Thymus (tissue), 11 donors: ENCODE measurements at regions not wholly inside any gene's neighbourhood (a gene's known extent, or its start where the extent isn't known, plus 50 kb on each side); places are given as distances from the start of the nearest gene placed in this dataset.

Experiments used
- DNase-seq, 9 donors: peaks; one replicate each; pipeline ENCODE4 v3.0.0-alpha.2; 2013; ENCODE audit warnings: low spot score in 9 of 9, low read depth in 6 of 9, missing footprints in 1 of 9
- H3K27ac ChIP-seq, 2 donors: one replicate each; pipeline ENCODE4 v1.5.1; 2013; ENCODE audit warnings: control low read depth in 1 of 2, low read depth in 1 of 2, low read length in 1 of 2, mild to moderate bottlenecking in 1 of 2, moderate library complexity in 1 of 2
- H3K27me3 ChIP-seq, 2 donors: one replicate each; pipeline ENCODE4 v1.5.1; 2013; ENCODE audit warnings: low read length in 1 of 2; ENCODE audit not compliant: control insufficient read depth in 2 of 2, insufficient read depth in 1 of 2
- H3K36me3 ChIP-seq, 2 donors: one replicate each; pipeline ENCODE4 v1.5.1; 2013; ENCODE audit warnings: low read length in 1 of 2, mild to moderate bottlenecking in 1 of 2, moderate library complexity in 1 of 2; ENCODE audit not compliant: control insufficient read depth in 2 of 2, insufficient read depth in 2 of 2
- H3K4me1 ChIP-seq, 2 donors: one replicate each; pipeline ENCODE4 v1.5.1; 2013; ENCODE audit warnings: low read length in 2 of 2; ENCODE audit not compliant: control insufficient read depth in 2 of 2, insufficient read depth in 2 of 2
- H3K4me3 ChIP-seq, 2 donors: one replicate each; pipeline ENCODE4 v1.5.1; 2013; ENCODE audit warnings: low read length in 2 of 2, control low read depth in 1 of 2, mild to moderate bottlenecking in 1 of 2
- H3K9me3 ChIP-seq, 2 donors: one replicate each; pipeline ENCODE4 v1.5.1; 2013; ENCODE audit warnings: low read length in 1 of 2, mild to moderate bottlenecking in 1 of 2; ENCODE audit not compliant: control insufficient read depth in 2 of 2, insufficient read depth in 1 of 2
- WGBS: extraction: QIAGEN DNeasy Blood & Tissue Kit; methylation state at CpG from one replicate; pipeline ENCODE4 v1.1.7; 2013; 5-methylcytosine and 5-hydroxymethylcytosine counted together
- donor health status: healthy.

DNA sequence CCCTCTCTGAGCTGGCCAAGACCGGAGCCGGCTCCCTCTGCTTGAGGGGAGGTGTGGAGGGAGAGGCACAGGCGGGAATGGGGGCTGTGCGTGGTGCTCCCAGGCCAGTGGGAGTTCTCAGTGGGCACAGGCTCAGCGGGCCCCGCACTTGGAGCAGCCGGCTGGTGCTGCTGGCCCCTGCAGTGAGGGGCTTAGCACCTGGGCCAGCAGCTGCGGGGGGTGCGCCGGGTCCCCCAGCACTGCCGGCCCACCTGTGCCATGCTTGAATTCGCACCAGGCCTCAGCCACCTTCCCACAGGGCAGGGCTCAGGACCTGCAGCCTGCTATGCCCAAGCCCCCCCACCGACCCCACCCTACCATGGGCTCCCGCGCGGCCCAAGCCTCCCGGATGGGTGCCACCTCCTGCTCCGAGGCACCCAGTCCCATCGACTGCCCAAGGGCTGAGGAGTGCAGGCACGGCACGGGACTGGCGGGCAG is 602.5 kb downstream of the KCTD8 start:
- 95% methylated on average over 22 of the region's 22 CpGs for WGBS
- no peak overlapping the region for H3K4me3 ChIP-seq
- no peak for DNase-seq
- no peaks in the 10 kb centered on the region for H3K36me3 ChIP-seq
- H3K27ac ChIP-seq = no peak overlapping the region
- H3K27me3 ChIP-seq = no peaks in the 10 kb centered on the region
- H3K4me1 ChIP-seq = no peaks in the 10 kb centered on the region
- peaks cover 0 to 7% of the 10 kb centered on the region in 2 donors for H3K9me3 ChIP-seq

DNA sequence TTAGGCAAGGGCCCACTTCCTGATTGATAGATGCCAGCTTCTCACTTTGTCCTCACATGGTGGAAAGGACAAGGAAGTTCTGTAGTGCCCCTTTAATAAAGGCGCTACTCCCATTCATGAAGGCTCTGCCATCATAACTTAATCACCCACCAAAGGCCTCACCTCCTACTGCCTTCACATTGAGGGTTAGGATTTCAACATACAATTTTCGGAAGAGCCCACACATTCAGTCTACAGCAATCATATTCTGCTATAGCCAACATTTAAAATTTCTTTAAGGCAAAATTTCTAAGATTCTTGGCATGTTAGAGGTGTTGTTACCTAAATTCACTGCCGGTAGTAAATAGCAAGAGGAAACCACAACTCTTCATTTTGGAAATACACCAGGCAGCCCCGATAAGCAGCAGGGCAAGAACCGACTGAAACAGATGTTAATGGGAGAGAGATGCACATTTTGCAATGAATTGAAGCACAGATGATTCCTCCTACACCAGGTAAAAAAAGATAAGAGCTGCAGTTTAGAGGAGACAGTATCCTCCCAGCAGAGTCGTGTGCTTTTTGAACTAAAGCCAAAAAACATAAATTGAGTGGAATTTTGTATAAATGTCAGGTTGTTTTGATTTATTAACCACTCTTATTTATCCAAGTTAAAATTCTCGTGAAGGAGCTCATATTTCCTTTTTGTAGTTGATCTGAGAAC is 594.9 kb downstream of the KCTD8 start:
- no peaks in the 10 kb centered on the region for H3K27me3 ChIP-seq
- H3K27ac ChIP-seq = no peak overlapping the region
- no peaks in the 10 kb centered on the region for H3K9me3 ChIP-seq
- H3K36me3 ChIP-seq = no peaks in the 10 kb centered on the region
- 67% methylated on average over 7 of the region's 7 CpGs for WGBS
- no peaks in the 10 kb centered on the region for H3K4me1 ChIP-seq
- H3K4me3 ChIP-seq = no peak overlapping the region
- DNase-seq = no peak

DNA sequence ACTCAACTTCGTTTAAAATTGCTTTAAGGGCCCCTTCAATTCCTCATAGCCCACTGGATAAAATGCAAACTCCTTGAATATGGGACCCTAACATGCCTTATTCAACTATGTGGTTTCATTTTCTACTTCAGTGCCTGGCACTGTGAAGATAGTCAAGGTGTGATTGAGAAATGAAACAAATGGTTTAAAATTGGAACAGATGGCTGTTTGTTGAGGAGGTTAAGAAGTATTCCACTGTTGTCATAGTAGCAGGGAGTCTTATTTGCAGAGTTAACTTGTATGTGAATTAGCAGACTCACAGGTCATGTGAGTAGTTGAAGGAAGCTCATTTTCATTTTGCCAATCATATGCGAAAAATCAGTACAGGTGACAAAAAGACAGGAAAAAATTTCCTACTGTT is 593.3 kb downstream of the KCTD8 start:
- no peak for DNase-seq
- Histone ChIP-seq H3K4me1 (no peaks in the 10 kb centered on the region), H3K36me3 (no peaks in the 10 kb centered on the region), H3K27ac (no peak overlapping the region), H3K9me3 (no peaks in the 10 kb centered on the region), H3K27me3 (no peaks in the 10 kb centered on the region), H3K4me3 (no peak overlapping the region)
- WGBS = 83% methylated on average over 2 of the region's 2 CpGs

DNA sequence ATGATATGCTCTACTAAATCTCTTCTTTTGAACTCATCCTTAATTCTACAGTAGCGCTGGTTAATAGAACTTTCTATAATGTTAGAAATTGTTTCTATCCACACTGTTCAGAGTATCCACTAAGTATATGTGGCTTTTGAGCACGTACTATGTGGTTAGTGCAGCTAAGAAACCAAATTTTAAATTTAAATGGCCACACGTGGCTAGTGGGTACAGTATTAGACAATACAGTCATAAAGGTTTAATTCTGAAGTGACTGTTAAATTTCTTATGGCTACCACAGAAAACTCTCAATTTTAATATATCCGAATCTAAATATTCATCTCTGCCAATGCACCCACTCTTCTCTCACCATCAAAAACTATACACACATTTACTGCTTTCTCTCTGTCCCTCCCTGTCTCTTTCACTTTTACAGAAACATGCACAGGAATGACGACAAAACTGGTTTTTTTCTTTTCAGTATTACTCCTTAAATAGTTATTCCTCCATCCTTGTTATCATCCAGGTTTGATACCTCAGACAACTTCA is 583.9 kb downstream of the KCTD8 start:
- H3K27ac ChIP-seq = no peak overlapping the region
- 89% methylated on average over 5 of the region's 5 CpGs for WGBS
- no peak for DNase-seq
- H3K9me3 ChIP-seq = no peaks in the 10 kb centered on the region
- H3K27me3 ChIP-seq = no peaks in the 10 kb centered on the region
- H3K4me1 ChIP-seq = no peaks in the 10 kb centered on the region
- H3K4me3 ChIP-seq = no peak overlapping the region
- H3K36me3 ChIP-seq = no peaks in the 10 kb centered on the region

DNA sequence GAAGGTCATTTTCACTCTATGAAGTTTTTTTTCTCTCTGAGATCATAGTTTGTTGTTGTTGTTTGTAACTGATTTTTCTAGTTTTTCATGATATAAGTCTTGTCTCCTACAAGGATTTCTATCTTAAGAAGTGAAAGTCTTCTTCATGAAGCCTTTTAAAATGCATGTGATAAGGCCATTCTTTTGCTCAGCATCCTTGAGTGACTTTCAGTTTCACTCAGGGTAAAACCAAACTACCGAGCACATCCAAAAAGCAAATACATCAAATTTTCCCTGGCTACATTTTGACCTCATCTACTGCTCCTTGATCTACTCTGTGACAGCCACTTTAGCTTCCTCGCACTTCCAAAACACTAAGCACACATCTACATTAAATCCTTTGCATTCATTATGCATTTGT is 580.7 kb downstream of the KCTD8 start:
- 91% methylated on average over 2 of the region's 2 CpGs for WGBS
- H3K4me1 ChIP-seq = no peaks in the 10 kb centered on the region
- no peak for DNase-seq
- no peak overlapping the region for H3K27ac ChIP-seq
- no peaks in the 10 kb centered on the region for H3K27me3 ChIP-seq
- no peak overlapping the region for H3K4me3 ChIP-seq
- H3K36me3 ChIP-seq = no peaks in the 10 kb centered on the region
- no peaks in the 10 kb centered on the region for H3K9me3 ChIP-seq

DNA sequence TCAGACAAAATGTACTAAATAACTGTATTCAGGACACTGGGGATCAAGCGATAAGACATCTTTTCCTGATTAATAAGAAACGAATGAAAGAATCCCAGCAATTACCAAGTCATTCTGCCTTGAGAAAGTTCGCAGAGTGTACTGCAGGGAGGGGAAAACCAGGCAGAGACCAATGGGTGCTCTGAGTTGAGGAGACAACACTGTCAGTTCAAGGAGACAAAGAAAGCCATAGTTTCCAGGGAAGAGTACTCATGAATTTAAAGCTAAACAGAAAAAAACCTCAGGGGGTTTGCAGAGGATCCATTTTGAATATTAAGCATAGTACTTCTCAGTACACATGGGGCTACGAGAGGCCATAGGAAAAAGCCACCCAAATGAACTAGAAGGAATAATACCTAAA is 573.0 kb downstream of the KCTD8 start:
- no peak for DNase-seq
- no peak overlapping the region for H3K4me3 ChIP-seq
- H3K27me3 ChIP-seq = no peaks in the 10 kb centered on the region
- H3K4me1 ChIP-seq = no peaks in the 10 kb centered on the region
- no peaks in the 10 kb centered on the region for H3K36me3 ChIP-seq
- 88% methylated on average over 4 of the region's 4 CpGs for WGBS
- no peak overlapping the region for H3K27ac ChIP-seq
- H3K9me3 ChIP-seq = no peaks in the 10 kb centered on the region

DNA sequence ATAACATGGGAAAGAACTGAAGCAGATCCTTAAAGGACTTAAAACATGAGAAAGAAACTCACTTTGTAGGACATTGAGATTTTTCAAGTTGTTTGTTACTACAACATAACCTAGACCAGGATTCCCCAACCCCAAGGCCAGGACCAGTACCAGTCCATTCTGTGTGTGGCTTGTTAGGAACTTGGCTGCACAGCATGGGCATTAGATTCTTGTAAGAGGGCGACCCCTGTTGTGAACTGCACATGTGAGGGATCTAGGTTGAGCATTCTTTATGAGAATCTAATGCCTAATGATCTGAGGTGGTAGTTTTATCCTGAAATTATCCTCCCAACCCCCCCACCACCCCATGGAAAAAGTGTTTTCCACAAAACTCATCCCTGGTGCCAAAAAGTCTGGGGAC is 566.1 kb downstream of the KCTD8 start:
- 90% methylated on average over 1 of the region's 1 CpG for WGBS
- Histone ChIP-seq H3K4me3 (no peak overlapping the region), H3K27me3 (no peaks in the 10 kb centered on the region), H3K27ac (no peak overlapping the region), H3K9me3 (no peaks in the 10 kb centered on the region), H3K4me1 (no peaks in the 10 kb centered on the region), H3K36me3 (no peaks in the 10 kb centered on the region)
- DNase-seq = no peak

DNA sequence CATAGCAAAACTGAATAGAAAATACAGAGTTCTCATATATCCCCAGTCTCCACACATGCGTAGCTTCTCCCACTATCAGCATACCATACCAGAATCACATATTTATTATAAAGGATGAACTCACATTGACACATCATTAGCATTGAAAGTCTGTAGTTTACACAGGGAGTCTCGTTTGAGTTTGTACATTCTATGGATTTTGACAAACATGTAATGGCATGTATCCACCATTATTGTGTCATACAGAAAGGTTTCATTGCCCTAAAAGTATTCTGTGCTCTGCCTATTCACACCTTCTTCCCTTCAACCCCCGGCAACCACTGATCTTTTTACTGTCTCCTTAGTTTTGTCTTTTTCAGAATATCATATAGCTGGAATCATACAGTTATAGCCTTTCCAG is 562.4 kb downstream of the KCTD8 start:
- no peaks in the 10 kb centered on the region for H3K27me3 ChIP-seq
- no peak overlapping the region for H3K4me3 ChIP-seq
- no peaks in the 10 kb centered on the region for H3K36me3 ChIP-seq
- DNase-seq = no peak
- H3K9me3 ChIP-seq = no peaks in the 10 kb centered on the region
- H3K27ac ChIP-seq = no peak overlapping the region
- no peaks in the 10 kb centered on the region for H3K4me1 ChIP-seq
- 90% methylated on average over 3 of the region's 3 CpGs for WGBS

DNA sequence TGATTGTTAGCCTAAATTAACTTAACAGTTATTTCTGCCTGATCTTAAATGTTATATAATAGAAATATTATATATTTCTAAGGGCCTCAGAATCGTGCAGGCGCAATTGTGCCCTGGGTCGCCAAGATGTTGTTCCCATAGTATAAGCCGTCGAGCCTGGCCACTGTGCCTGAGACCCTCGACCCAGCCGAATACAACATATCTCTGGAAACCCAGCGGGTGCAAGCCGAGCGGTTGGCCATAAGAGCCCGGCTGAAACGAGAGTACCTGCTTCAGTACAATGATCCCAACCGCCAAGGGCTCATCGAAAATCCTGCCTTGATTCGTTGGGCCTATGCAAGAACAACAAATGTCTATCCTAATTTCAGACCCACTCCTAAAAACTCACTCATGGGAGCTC is 549.8 kb downstream of the KCTD8 start:
- no peaks in the 10 kb centered on the region for H3K9me3 ChIP-seq
- 93% methylated on average over 15 of the region's 15 CpGs for WGBS
- DNase-seq = no peak
- no peaks in the 10 kb centered on the region for H3K36me3 ChIP-seq
- H3K27ac ChIP-seq = no peak overlapping the region
- H3K4me3 ChIP-seq = no peak overlapping the region
- no peaks in the 10 kb centered on the region for H3K4me1 ChIP-seq
- H3K27me3 ChIP-seq = no peaks in the 10 kb centered on the region
